SK-N-SH (cell line): ENCODE measurements at regions not wholly inside any gene's neighbourhood (a gene's known extent, or its start where the extent isn't known, plus 50 kb on each side); places are given as distances from the start of the nearest gene placed in this dataset.

Source experiments
- CTCF ChIP-seq: fragments of 200-600 bp; sonication (generic); IDR thresholded peaks from 2 replicates; pipeline ENCODE4 v1.6.1; 2017; ENCODE audit warnings: antibody characterized with exemption, mild to moderate bottlenecking, moderate library complexity
- FOSL2 ChIP-seq: IDR thresholded peaks from 2 replicates; pipeline ENCODE4 v1.4.0; 2012; ENCODE audit warnings: low read depth, mild to moderate bottlenecking, moderate library complexity, borderline replicate concordance
- GABPA ChIP-seq: IDR thresholded peaks from 2 replicates; pipeline ENCODE4 v1.4.0; 2012; ENCODE audit warnings: low read depth, mild to moderate bottlenecking
- GATA2 ChIP-seq: sonication (generic); formaldehyde crosslinking; IDR thresholded peaks from 2 replicates; pipeline ENCODE4 v1.5.0; 2020; ENCODE audit warnings: mild to moderate bottlenecking, missing genetic modification reagents
- JUND ChIP-seq: IDR thresholded peaks from 2 replicates; pipeline ENCODE4 v1.4.0; 2012
- MAX ChIP-seq: IDR thresholded peaks from 2 replicates; pipeline ENCODE4 v1.4.0; 2012; ENCODE audit warnings: low read depth
- NFIC ChIP-seq: IDR thresholded peaks from 2 replicates; pipeline ENCODE4 v1.4.0; 2012; ENCODE audit warnings: borderline replicate concordance
- REST ChIP-seq: IDR thresholded peaks from 2 replicates; pipeline ENCODE4 v1.6.1; 2012; ENCODE audit warnings: mild to moderate bottlenecking, low read depth, low read length, moderate library complexity
- SIN3A ChIP-seq: IDR thresholded peaks from 2 replicates; pipeline ENCODE4 v1.6.1; 2012; ENCODE audit warnings: low read depth, mild to moderate bottlenecking, low read length, moderate library complexity, borderline replicate concordance
- TCF12 ChIP-seq: IDR thresholded peaks from 2 replicates; pipeline ENCODE4 v1.4.0; 2012

GRCh38 chr16:26195225-26195624 lies 503.5 kb downstream of the HS3ST4 start:
- TF ChIP-seq CTCF (no peak), JUND (no peak), GABPA (no peak), NFIC (no peak), GATA2 (no peak), SIN3A (no peak), TCF12 (no peak), REST (no peak), FOSL2 (no peak), MAX (no peak)
